Right ventricle myocardium inferior (tissue), 1 donor: ENCODE measurements at regions not wholly inside any gene's neighbourhood (a gene's known extent, or its start where the extent isn't known, plus 50 kb on each side); places are given as distances from the start of the nearest gene placed in this dataset.
"Not testable (repeated sequence)": the region's sequence is repeated elsewhere in the genome, so short reads cannot be mapped to it uniquely, and the experiment has no call there.

Experiments
- ATAC-seq: fragments of 200-7000 bp; cut with Tn5 transposase; one replicate; pipeline ENCODE4 v1.9.1; 2020; ENCODE audit warnings: mild to moderate bottlenecking, moderate library complexity
- DNase-seq: peaks from one replicate; pipeline ENCODE4 v3.0.0; 2021; ENCODE audit errors: missing footprints
- intact Hi-C: fragments of 100-400 bp; cut with DNase I; formaldehyde crosslinking; loops from one replicate; pipeline ENCODE4 v1.11.0; 2022
- donor health status: DM: no; HTN: yes; CAD: no; lungs with severe emphysema.

GRCh38 chr4:27115221-27115620 lies 254.6 kb downstream of the STIM2 start:
- intact Hi-C loops, result no loop called here
- no peak for ATAC-seq

GRCh38 chr4:27117453-27117852 lies 256.8 kb downstream of the STIM2 start:
- intact Hi-C loops, result no loop called here
- no peak for ATAC-seq
- DNase-seq, result no peak

More at GRCh38 chr4:27115221-27115620, 254.6 kb downstream of the STIM2 start:
- no peak for DNase-seq

GRCh38 chr4:27119239-27119638 lies 258.6 kb downstream of the STIM2 start:
- no peak for ATAC-seq
- intact Hi-C loops, result no loop called here

GRCh38 chr4:27121830-27122229 lies 261.2 kb downstream of the STIM2 start:
- ATAC-seq, result no peak
- no peak for DNase-seq
- intact Hi-C loops, result no loop called here

More at GRCh38 chr4:27119239-27119638, 258.6 kb downstream of the STIM2 start:
- no peak for DNase-seq

GRCh38 chr4:27123123-27123768 lies 262.6 kb downstream of the STIM2 start:
- ATAC-seq (no peak), DNase-seq (no peak)
- intact Hi-C loops, result no loop called here

- intact Hi-C loops, result no loop called here
- DNase-seq (no peak), ATAC-seq (no peak)
Measured at GRCh38 chr4:27123769-27124124, 263.1 kb downstream of the STIM2 start.

GRCh38 chr4:27126895-27127294 lies 266.3 kb downstream of the STIM2 start:
- intact Hi-C loops, ATAC-seq, DNase-seq: not testable (repeated sequence)

GRCh38 chr4:27128443-27128842 lies 267.8 kb downstream of the STIM2 start:
- intact Hi-C loops, result no loop called here
- ATAC-seq (no peak), DNase-seq (no peak)

- DNase-seq (no peak), ATAC-seq (no peak)
- intact Hi-C loops, result no loop called here
Measured at GRCh38 chr4:27129871-27130366, 269.3 kb downstream of the STIM2 start.

- DNase-seq (no peak), ATAC-seq (no peak)
- intact Hi-C loops, result no loop called here
Measured at GRCh38 chr4:27132497-27132896, 271.9 kb downstream of the STIM2 start.

- ATAC-seq (no peak), DNase-seq (no peak)
- intact Hi-C loops, result no loop called here
Measured at GRCh38 chr4:27140486-27140885, 279.8 kb downstream of the STIM2 start.

GRCh38 chr4:27141530-27141929 lies 280.9 kb downstream of the STIM2 start:
- no peak for DNase-seq
- intact Hi-C loops, result no loop called here
- no peak for ATAC-seq

- intact Hi-C loops, result no loop called here
- ATAC-seq, result no peak
Measured at GRCh38 chr4:27142841-27143240, 282.2 kb downstream of the STIM2 start.

GRCh38 chr4:27145597-27145996 lies 285.0 kb downstream of the STIM2 start:
- ATAC-seq, result no peak
- no peak for DNase-seq
- intact Hi-C loops, result no loop called here

More at GRCh38 chr4:27142841-27143240, 282.2 kb downstream of the STIM2 start:
- DNase-seq, result no peak

GRCh38 chr4:27148211-27148895 lies 287.7 kb downstream of the STIM2 start:
- intact Hi-C loops, result no loop called here
- ATAC-seq (no peak), DNase-seq (no peak)

- DNase-seq (no peak), ATAC-seq (no peak)
- intact Hi-C loops, result no loop called here
Measured at GRCh38 chr4:27149541-27150212, 289.0 kb downstream of the STIM2 start.

- intact Hi-C loops, result no loop called here
- DNase-seq (no peak), ATAC-seq (no peak)
Measured at GRCh38 chr4:27152703-27153102, 292.1 kb downstream of the STIM2 start.

GRCh38 chr4:27154706-27155105 lies 294.1 kb downstream of the STIM2 start:
- intact Hi-C loops, result no loop called here
- DNase-seq (no peak), ATAC-seq (no peak)

GRCh38 chr4:27161191-27161590 lies 300.6 kb downstream of the STIM2 start:
- intact Hi-C loops, result no loop called here
- DNase-seq (no peak), ATAC-seq (no peak)

- ATAC-seq (no peak), DNase-seq (no peak)
- intact Hi-C loops, result no loop called here
Measured at GRCh38 chr4:27168783-27169182, 308.1 kb downstream of the STIM2 start.
